ENCODE measurements at regions not wholly inside any gene's neighbourhood (a gene's known extent, or its start where the extent isn't known, plus 50 kb on each side); places are given as distances from the start of the nearest gene placed in this dataset.

- Histone ChIP-seq H3K27ac (no peak overlapping the region), H3K4me3 (no peak overlapping the region), H3K4me1 (no peaks in the 10 kb centered on the region), H3K36me3 (no peaks in the 10 kb centered on the region), H3K9me3 (no peaks in the 10 kb centered on the region), H3K27me3 (no peaks in the 10 kb centered on the region)
- no peak for TF ChIP-seq CTCF (IDR thresholded peaks at IDR 0.05)
- DNase-seq (no peak), ATAC-seq (no peak)
- intact Hi-C loops (cut with DNase I), result no loop called here
Observed at GRCh38 chr5:114210662-114211061, 151.2 kb upstream of the KCNN2 start.

GRCh38 chr5:114221807-114222206 is 140.1 kb upstream of the KCNN2 start:
- Histone ChIP-seq H3K27ac (no peak overlapping the region), H3K27me3 (no peaks in the 10 kb centered on the region), H3K36me3 (no peaks in the 10 kb centered on the region), H3K4me3 (no peak overlapping the region), H3K4me1 (no peaks in the 10 kb centered on the region), H3K9me3 (no peaks in the 10 kb centered on the region)
- intact Hi-C loops (cut with DNase I), result no loop called here
- no peak for ATAC-seq
- no peak for DNase-seq
- TF ChIP-seq CTCF (IDR thresholded peaks at IDR 0.05), result no peak

- ATAC-seq (peak; percentile 50), DNase-seq (no peak)
- peak; percentile 45 for TF ChIP-seq CTCF (IDR thresholded peaks at IDR 0.05)
- no peaks in the 10 kb centered on the region for H3K4me1 ChIP-seq
- no peak overlapping the region for H3K27ac ChIP-seq
- intact Hi-C loops (cut with DNase I), result no loop called here
- no peaks in the 10 kb centered on the region for H3K27me3 ChIP-seq
- no peak overlapping the region for H3K4me3 ChIP-seq
- H3K9me3 ChIP-seq, result no peaks in the 10 kb centered on the region
- H3K36me3 ChIP-seq, result no peaks in the 10 kb centered on the region
Observed at GRCh38 chr5:114223866-114224265, 138.0 kb upstream of the KCNN2 start.

DNA sequence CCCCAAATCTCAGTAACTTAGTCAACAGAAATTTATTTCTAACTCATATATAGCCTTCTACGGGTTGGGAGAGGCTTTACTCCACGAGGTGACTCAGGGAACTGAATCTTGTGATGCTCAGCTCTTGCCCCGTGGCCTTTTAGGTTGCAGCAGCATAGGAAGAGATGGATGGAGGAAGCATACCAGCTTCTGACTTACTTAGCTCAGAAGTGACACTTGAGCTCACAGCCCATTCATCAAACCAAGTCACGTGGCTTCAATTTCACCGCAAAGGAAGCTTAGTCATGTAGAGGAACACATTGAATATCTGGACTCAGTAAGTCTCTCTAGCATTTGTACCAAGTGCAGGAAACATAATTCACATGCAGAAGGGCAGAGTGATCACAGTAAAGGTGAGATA is 124.1 kb upstream of the KCNN2 start:
- no peaks in the 10 kb centered on the region for H3K4me1 ChIP-seq
- no peak for TF ChIP-seq CTCF (IDR thresholded peaks at IDR 0.05)
- H3K27ac ChIP-seq, result no peak overlapping the region
- DNase-seq, result no peak
- H3K36me3 ChIP-seq, result no peaks in the 10 kb centered on the region
- intact Hi-C loops (cut with DNase I), result no loop called here
- no peaks in the 10 kb centered on the region for H3K27me3 ChIP-seq
- ATAC-seq, result no peak
- no peaks in the 10 kb centered on the region for H3K9me3 ChIP-seq
- H3K4me3 ChIP-seq, result no peak overlapping the region

GRCh38 chr5:114238771-114239313 is 123.0 kb upstream of the KCNN2 start:
- H3K9me3 ChIP-seq, result no peaks in the 10 kb centered on the region
- intact Hi-C loops (cut with DNase I), result no loop called here
- ATAC-seq (no peak), DNase-seq (no peak)
- no peak overlapping the region for H3K27ac ChIP-seq
- H3K4me1 ChIP-seq, result no peaks in the 10 kb centered on the region
- no peaks in the 10 kb centered on the region for H3K27me3 ChIP-seq
- TF ChIP-seq CTCF (IDR thresholded peaks at IDR 0.05), result no peak
- no peak overlapping the region for H3K4me3 ChIP-seq
- no peaks in the 10 kb centered on the region for H3K36me3 ChIP-seq
